Body of pancreas (tissue), 4 donors: ENCODE measurements at regions not wholly inside any gene's neighbourhood (a gene's known extent, or its start where the extent isn't known, plus 50 kb on each side); places are given as distances from the start of the nearest gene placed in this dataset.

Experiments used
- CTCF ChIP-seq, 7 experiments: fragments of 450-650 bp in 4 of 7; fragments of 200-600 bp in 3 of 7; sonication (generic) in 3 of 7; IDR thresholded peaks; one replicate each; pipeline ENCODE4 v1.5.1; 2016 to 2019; ENCODE audit warnings: antibody characterized with exemption in 7 of 7
- POLR2A ChIP-seq, 3 donors: fragments of 450-650 bp; IDR thresholded peaks; one replicate each; pipeline ENCODE4 v1.6.1; 2016; ENCODE audit warnings: antibody characterized with exemption in 3 of 3, mild to moderate bottlenecking in 2 of 3

- TF ChIP-seq CTCF (IDR thresholded peaks at IDR 0.05) = no peak
- TF ChIP-seq POLR2A (IDR thresholded peaks at IDR 0.05) = no peak
These were observed 665.0 kb downstream of the PDCD6IP start for GRCh38 chr3:34463414-34463813.
